ENCODE measurements at regions not wholly inside any gene's neighbourhood (a gene's known extent, or its start where the extent isn't known, plus 50 kb on each side); places are given as distances from the start of the nearest gene placed in this dataset.

DNA sequence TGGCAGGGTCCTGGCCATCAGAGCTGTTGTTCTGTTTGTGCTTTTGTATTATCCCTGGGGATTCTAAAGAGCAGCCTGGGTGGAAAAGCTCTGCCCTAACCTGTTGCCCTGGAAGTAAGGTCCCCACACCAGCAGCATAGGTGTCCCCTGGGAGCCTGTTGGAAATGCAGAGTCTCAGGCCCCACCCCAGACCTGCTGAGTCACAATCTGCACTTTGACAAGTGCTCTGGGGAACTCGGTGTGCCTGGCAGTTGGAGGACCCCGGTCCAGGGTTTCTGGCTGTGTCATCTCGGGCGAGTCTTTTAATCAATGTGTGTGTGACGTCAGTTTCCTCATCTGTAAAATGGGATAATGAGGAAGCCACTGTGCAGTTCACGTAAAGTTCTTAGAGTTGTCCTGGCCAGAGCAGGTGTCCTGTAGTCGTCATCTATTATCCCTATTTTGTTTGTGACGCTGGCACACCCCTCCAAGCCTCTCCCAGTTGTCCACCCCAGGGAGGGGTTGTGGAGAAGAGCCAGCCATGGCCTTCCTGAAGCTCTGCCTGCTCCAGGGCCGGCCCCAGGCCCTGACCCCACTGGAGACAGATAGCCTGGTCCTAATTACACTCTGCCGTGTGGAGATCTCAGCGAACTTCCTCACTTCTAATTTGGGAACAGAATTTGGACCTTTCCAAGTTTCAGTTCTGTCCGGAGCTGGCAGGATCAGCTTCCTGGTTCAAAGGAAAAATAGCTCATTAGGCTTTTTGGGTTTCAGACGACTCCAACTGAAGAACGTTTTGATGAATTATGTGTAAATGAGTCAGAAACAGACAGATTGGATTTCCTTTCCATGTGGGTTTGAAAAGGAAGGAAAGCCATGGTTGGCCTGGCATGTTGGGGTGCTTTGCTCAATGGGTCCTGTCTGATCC is 295.7 kb upstream of the FOXF1 start:
- TF ChIP-seq POLR2AphosphoS5 (IDR thresholded peaks at IDR 0.05; ENCODE audit: low read depth, low read length), result no peak
- TF ChIP-seq POLR2A (IDR thresholded peaks at IDR 0.05; ENCODE audit: low read depth, low read length), result no peak
- TF ChIP-seq TAF1 (IDR thresholded peaks at IDR 0.05; ENCODE audit: borderline replicate concordance, low read depth, low read length), result no peak
